SK-N-SH (cell line): ENCODE measurements at regions not wholly inside any gene's neighbourhood (a gene's known extent, or its start where the extent isn't known, plus 50 kb on each side); places are given as distances from the start of the nearest gene placed in this dataset.

Source experiments
- CTCF ChIA-PET: fragments of 300-600, 350-600 bp; formaldehyde crosslinking; extraction: SDS; loops from one replicate; lab custom pipeline; 2021; lab: Yijun Ruan, JAX
- POLR2A ChIA-PET: fragments of 350-600 bp; sonication (Branson Sonifier 250); formaldehyde crosslinking; extraction: SDS; loops from one replicate; lab custom pipeline; 2020; ENCODE audit warnings: antibody characterized with exemption, inconsistent platforms; lab: Yijun Ruan, JAX
- DNase-seq: peaks from one replicate; pipeline ENCODE4 v3.0.0; 2012
- H2AFZ ChIP-seq: fragments of 200-600 bp; sonication (generic); 2 replicates; pipeline ENCODE4 v1.8.1; 2016; ENCODE audit warnings: antibody characterized with exemption, mild to moderate bottlenecking, low read depth
- H3F3A ChIP-seq: fragments of 200-600 bp; sonication (generic); replicated peaks from 2 replicates; pipeline ENCODE3; 2016; ENCODE audit warnings: antibody characterized with exemption, mild to moderate bottlenecking; ENCODE audit not compliant: insufficient read depth
- H3K27ac ChIP-seq, 2 experiments: fragments of 200-500 bp in 1 of 2; fragments of 200-600 bp in 1 of 2; sonication (Bioruptor generic) in 1 of 2; sonication (generic), shearing (Covaris generic) in 1 of 2; 2 replicates each; pipeline versions ENCODE4 v1.5.1 to v1.6.1; 2014 to 2016; ENCODE audit warnings: low read depth in 2 of 2, inconsistent platforms in 1 of 2, low read length in 1 of 2, mild to moderate bottlenecking in 1 of 2, mixed read lengths in 1 of 2
- H3K27me3 ChIP-seq: fragments of 200-600 bp; sonication (generic), shearing (Covaris generic); 2 replicates; pipeline ENCODE4 v1.6.1; 2016; ENCODE audit warnings: mixed run types; ENCODE audit not compliant: insufficient read depth
- H3K36me3 ChIP-seq, 2 experiments: fragments of 200-500 bp in 1 of 2; fragments of 200-600 bp in 1 of 2; sonication (Bioruptor generic) in 1 of 2; sonication (generic) in 1 of 2; replicated peaks in 1 of 2; 2 replicates each; pipeline versions ENCODE3 to v1.5.1; 2014 to 2016; ENCODE audit warnings: low read length in 1 of 2, mild to moderate bottlenecking in 1 of 2; ENCODE audit not compliant: insufficient read depth in 2 of 2, control insufficient read depth in 1 of 2
- H3K4me1 ChIP-seq, 2 experiments: fragments of 200-500 bp in 1 of 2; fragments of 200-600 bp in 1 of 2; sonication (Bioruptor generic) in 1 of 2; sonication (generic), shearing (Covaris generic) in 1 of 2; 2 replicates each; pipeline versions ENCODE4 v1.5.1 to v1.6.1; 2014 to 2016; ENCODE audit warnings: low read depth in 1 of 2, low read length in 1 of 2, mixed run types in 1 of 2; ENCODE audit not compliant: insufficient read depth in 2 of 2, control insufficient read depth in 1 of 2
- H3K4me2 ChIP-seq: fragments of 200-600 bp; sonication (generic), shearing (Covaris generic); 2 replicates; pipeline ENCODE4 v1.6.1; 2017; ENCODE audit warnings: mixed run types
- H3K4me3 ChIP-seq, 2 experiments: fragments of 200-500 bp in 1 of 2; fragments of 200-600 bp in 1 of 2; sonication (Bioruptor generic) in 1 of 2; sonication (generic), shearing (Covaris generic) in 1 of 2; 2 replicates each; pipeline versions ENCODE4 v1.5.1 to v1.8.1; 2014 to 2016; ENCODE audit warnings: low read depth in 2 of 2, inconsistent platforms in 1 of 2, low read length in 1 of 2, mild to moderate bottlenecking in 1 of 2, mixed read lengths in 1 of 2, moderate library complexity in 1 of 2
- H3K79me2 ChIP-seq: fragments of 200-600 bp; sonication (generic); 2 replicates; pipeline ENCODE4 v1.8.1; 2017; ENCODE audit warnings: mild to moderate bottlenecking; ENCODE audit not compliant: insufficient read depth
- H3K9ac ChIP-seq: fragments of 200-600 bp; sonication (generic); 2 replicates; pipeline ENCODE4 v1.6.1; 2017; ENCODE audit warnings: mixed run types
- H3K9me2 ChIP-seq: fragments of 200-600 bp; sonication (generic); 2 replicates; pipeline ENCODE4 v1.6.1; 2017; ENCODE audit warnings: mixed run types
- H3K9me3 ChIP-seq: fragments of 200-600 bp; sonication (generic); 2 replicates; pipeline ENCODE4 v1.6.1; 2017; ENCODE audit warnings: mixed run types, mild to moderate bottlenecking, moderate library complexity
- H4K20me1 ChIP-seq: fragments of 200-600 bp; sonication (generic); 2 replicates; pipeline ENCODE4 v1.6.1; 2017; ENCODE audit warnings: mild to moderate bottlenecking, mixed run types; ENCODE audit not compliant: insufficient read depth
- EZH2phosphoT487 ChIP-seq: fragments of 200-600 bp; sonication (generic); IDR thresholded peaks from 2 replicates; pipeline ENCODE4 v1.6.1; 2017; ENCODE audit warnings: low read depth, mixed run types, mild to moderate bottlenecking, antibody characterized with exemption, moderate library complexity, borderline replicate concordance
- FOXJ3 ChIP-seq: sonication (generic); formaldehyde crosslinking; IDR thresholded peaks from 2 replicates; pipeline ENCODE4 v1.5.1; 2020; ENCODE audit warnings: mild to moderate bottlenecking, missing genetic modification reagents
- GABPA ChIP-seq: IDR thresholded peaks from 2 replicates; pipeline ENCODE4 v1.4.0; 2012; ENCODE audit warnings: low read depth, mild to moderate bottlenecking
- MXI1 ChIP-seq: IDR thresholded peaks from 2 replicates; pipeline ENCODE4 v1.6.1; 2012; ENCODE audit warnings: mild to moderate bottlenecking, low read depth, low read length, improper control_type of control experiment
- RAD21 ChIP-seq: IDR thresholded peaks from 2 replicates; pipeline ENCODE4 v1.6.1; 2012; ENCODE audit warnings: mild to moderate bottlenecking, low read length
- RFX5 ChIP-seq: IDR thresholded peaks from 2 replicates; pipeline ENCODE4 v1.6.1; 2012; ENCODE audit warnings: mild to moderate bottlenecking, improper control_type of control experiment, low read length
- TAF1 ChIP-seq: IDR thresholded peaks from 2 replicates; pipeline ENCODE4 v1.6.1; 2012; ENCODE audit warnings: low read depth, mild to moderate bottlenecking, low read length, moderate library complexity, borderline replicate concordance
- TEAD4 ChIP-seq: IDR thresholded peaks from 2 replicates; pipeline ENCODE4 v1.4.0; 2012; ENCODE audit warnings: mild to moderate bottlenecking, borderline replicate concordance; ENCODE audit not compliant: insufficient read depth
- YY1 ChIP-seq: IDR thresholded peaks from 2 replicates; pipeline ENCODE4 v1.4.0; 2012; ENCODE audit warnings: low read depth, mild to moderate bottlenecking
- WGBS: methylation state at CpG from one replicate; pipeline ENCODE4 v1.1.6; 2017; ENCODE audit warnings: low lambda C conversion rate; 5-methylcytosine and 5-hydroxymethylcytosine counted together
- TF ChIP-seq, protein P1 (sequence below): IDR thresholded peaks from 2 replicates; pipeline ENCODE4 v1.4.0; 2012; ENCODE audit warnings: low read depth, borderline replicate concordance
- TF ChIP-seq, protein P2 (sequence below): IDR thresholded peaks from 2 replicates; pipeline ENCODE4 v1.6.1; 2012; ENCODE audit warnings: mild to moderate bottlenecking, low read depth, low read length, moderate library complexity
- TF ChIP-seq, protein P3 (sequence below): fragments of 150-350 bp; IDR thresholded peaks from 2 replicates; pipeline ENCODE4 v1.6.1; 2016; ENCODE audit warnings: mild to moderate bottlenecking, low read depth, low read length
- TF ChIP-seq, protein P4 (sequence below): fragments of 150-350 bp; IDR thresholded peaks from 2 replicates; pipeline ENCODE4 v1.6.1; 2017; ENCODE audit warnings: antibody characterized with exemption, low read length, low read depth, borderline replicate concordance

- H4K20me1 ChIP-seq, result no peaks in the 10 kb centered on the region
- CTCF ChIA-PET, result interaction anchor here (0.9 to 3.2 kb wide), 3 partner anchors 9 to 61 kb away, joined by 3 to 11 read pairs (median 5); no protein-coding TSS in a partner anchor
- no peak overlapping the region for H3K4me2 ChIP-seq
- H3K9me2 ChIP-seq, result no peaks in the 10 kb centered on the region
- 88% methylated on average over 8 of the region's 8 CpGs for WGBS
- H3K79me2 ChIP-seq, result no peaks in the 10 kb centered on the region
- TF ChIP-seq, protein P1, sequence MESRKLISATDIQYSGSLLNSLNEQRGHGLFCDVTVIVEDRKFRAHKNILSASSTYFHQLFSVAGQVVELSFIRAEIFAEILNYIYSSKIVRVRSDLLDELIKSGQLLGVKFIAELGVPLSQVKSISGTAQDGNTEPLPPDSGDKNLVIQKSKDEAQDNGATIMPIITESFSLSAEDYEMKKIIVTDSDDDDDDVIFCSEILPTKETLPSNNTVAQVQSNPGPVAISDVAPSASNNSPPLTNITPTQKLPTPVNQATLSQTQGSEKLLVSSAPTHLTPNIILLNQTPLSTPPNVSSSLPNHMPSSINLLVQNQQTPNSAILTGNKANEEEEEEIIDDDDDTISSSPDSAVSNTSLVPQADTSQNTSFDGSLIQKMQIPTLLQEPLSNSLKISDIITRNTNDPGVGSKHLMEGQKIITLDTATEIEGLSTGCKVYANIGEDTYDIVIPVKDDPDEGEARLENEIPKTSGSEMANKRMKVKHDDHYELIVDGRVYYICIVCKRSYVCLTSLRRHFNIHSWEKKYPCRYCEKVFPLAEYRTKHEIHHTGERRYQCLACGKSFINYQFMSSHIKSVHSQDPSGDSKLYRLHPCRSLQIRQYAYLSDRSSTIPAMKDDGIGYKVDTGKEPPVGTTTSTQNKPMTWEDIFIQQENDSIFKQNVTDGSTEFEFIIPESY, result no peak
- no peak for TF ChIP-seq TAF1
- TF ChIP-seq, protein P2, sequence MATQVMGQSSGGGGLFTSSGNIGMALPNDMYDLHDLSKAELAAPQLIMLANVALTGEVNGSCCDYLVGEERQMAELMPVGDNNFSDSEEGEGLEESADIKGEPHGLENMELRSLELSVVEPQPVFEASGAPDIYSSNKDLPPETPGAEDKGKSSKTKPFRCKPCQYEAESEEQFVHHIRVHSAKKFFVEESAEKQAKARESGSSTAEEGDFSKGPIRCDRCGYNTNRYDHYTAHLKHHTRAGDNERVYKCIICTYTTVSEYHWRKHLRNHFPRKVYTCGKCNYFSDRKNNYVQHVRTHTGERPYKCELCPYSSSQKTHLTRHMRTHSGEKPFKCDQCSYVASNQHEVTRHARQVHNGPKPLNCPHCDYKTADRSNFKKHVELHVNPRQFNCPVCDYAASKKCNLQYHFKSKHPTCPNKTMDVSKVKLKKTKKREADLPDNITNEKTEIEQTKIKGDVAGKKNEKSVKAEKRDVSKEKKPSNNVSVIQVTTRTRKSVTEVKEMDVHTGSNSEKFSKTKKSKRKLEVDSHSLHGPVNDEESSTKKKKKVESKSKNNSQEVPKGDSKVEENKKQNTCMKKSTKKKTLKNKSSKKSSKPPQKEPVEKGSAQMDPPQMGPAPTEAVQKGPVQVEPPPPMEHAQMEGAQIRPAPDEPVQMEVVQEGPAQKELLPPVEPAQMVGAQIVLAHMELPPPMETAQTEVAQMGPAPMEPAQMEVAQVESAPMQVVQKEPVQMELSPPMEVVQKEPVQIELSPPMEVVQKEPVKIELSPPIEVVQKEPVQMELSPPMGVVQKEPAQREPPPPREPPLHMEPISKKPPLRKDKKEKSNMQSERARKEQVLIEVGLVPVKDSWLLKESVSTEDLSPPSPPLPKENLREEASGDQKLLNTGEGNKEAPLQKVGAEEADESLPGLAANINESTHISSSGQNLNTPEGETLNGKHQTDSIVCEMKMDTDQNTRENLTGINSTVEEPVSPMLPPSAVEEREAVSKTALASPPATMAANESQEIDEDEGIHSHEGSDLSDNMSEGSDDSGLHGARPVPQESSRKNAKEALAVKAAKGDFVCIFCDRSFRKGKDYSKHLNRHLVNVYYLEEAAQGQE, result no peak
- TF ChIP-seq RAD21, result no peak
- no peak for TF ChIP-seq FOXJ3 (CRISPR knock-in tag)
- TF ChIP-seq YY1, result no peak
- TF ChIP-seq, protein P3, sequence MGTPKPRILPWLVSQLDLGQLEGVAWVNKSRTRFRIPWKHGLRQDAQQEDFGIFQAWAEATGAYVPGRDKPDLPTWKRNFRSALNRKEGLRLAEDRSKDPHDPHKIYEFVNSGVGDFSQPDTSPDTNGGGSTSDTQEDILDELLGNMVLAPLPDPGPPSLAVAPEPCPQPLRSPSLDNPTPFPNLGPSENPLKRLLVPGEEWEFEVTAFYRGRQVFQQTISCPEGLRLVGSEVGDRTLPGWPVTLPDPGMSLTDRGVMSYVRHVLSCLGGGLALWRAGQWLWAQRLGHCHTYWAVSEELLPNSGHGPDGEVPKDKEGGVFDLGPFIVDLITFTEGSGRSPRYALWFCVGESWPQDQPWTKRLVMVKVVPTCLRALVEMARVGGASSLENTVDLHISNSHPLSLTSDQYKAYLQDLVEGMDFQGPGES, result no peak
- TF ChIP-seq GABPA, result no peak
- no peak for TF ChIP-seq EZH2phosphoT487
- no peak for TF ChIP-seq TEAD4
- TF ChIP-seq, protein P4, sequence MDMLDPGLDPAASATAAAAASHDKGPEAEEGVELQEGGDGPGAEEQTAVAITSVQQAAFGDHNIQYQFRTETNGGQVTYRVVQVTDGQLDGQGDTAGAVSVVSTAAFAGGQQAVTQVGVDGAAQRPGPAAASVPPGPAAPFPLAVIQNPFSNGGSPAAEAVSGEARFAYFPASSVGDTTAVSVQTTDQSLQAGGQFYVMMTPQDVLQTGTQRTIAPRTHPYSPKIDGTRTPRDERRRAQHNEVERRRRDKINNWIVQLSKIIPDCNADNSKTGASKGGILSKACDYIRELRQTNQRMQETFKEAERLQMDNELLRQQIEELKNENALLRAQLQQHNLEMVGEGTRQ, result no peak
- no peak for TF ChIP-seq MXI1
- TF ChIP-seq RFX5, result no peak
- H3K9me3 ChIP-seq, result peaks cover 3% of the 10 kb centered on the region; the same call in 1 of the 2 replicates
- H3K27me3 ChIP-seq, result no peaks in the 10 kb centered on the region
- DNase-seq, result no peak
- H3K36me3 ChIP-seq, result no peaks in the 10 kb centered on the region
- peaks cover 0 to 2% of the 10 kb centered on the region in 2 experiments; a peak in 1 of 4 replicates for H3K4me1 ChIP-seq
- no peaks in the 10 kb centered on the region for H3F3A ChIP-seq
- no peak overlapping the region for H3K4me3 ChIP-seq
- POLR2A ChIA-PET, result no interaction called here
- no peak overlapping the region for H2AFZ ChIP-seq
- H3K27ac ChIP-seq, result no peak overlapping the region
- no peak overlapping the region for H3K9ac ChIP-seq
Observed at GRCh38 chr2:9078405-9078804, 74.9 kb upstream of the MBOAT2 start.
